H1 (cell line): ENCODE measurements at regions not wholly inside any gene's neighbourhood (a gene's known extent, or its start where the extent isn't known, plus 50 kb on each side); places are given as distances from the start of the nearest gene placed in this dataset.

Experiments
- BCL11A ChIP-seq, 2 experiments: IDR thresholded peaks; one replicate each; pipeline ENCODE4 v1.6.1; 2011; ENCODE audit warnings: low read depth in 2 of 2, low read length in 2 of 2, mild to moderate bottlenecking in 2 of 2
- BRCA1 ChIP-seq: IDR thresholded peaks from 2 replicates; pipeline ENCODE4 v1.6.1; 2012; ENCODE audit warnings: low read depth, low read length, improper control_type of control experiment
- CBX5 ChIP-seq: fragments of 300-800, 300-1000 bp; sonication (generic); IDR thresholded peaks from 2 replicates; pipeline ENCODE4 v1.7.1; 2016; ENCODE audit warnings: antibody characterized with exemption, low read length, low read depth
- CHD7 ChIP-seq: fragments of 300-600 bp; sonication (generic); IDR thresholded peaks from 2 replicates; pipeline ENCODE4 v1.7.1; 2012; ENCODE audit warnings: low read length, moderate library complexity, mild to moderate bottlenecking, inconsistent platforms; ENCODE audit not compliant: insufficient replicate concordance
- HDAC2 ChIP-seq, 2 experiments: fragments of 300-600 bp in 1 of 2; sonication (generic) in 1 of 2; IDR thresholded peaks; 2 replicates each; pipeline ENCODE4 v1.6.1; 2011 to 2012; ENCODE audit warnings: low read depth in 2 of 2, low read length in 2 of 2, mild to moderate bottlenecking in 2 of 2, moderate library complexity in 2 of 2, borderline replicate concordance in 1 of 2, inconsistent platforms in 1 of 2
- NANOG ChIP-seq: IDR thresholded peaks from 2 replicates; pipeline ENCODE4 v1.6.1; 2011; ENCODE audit warnings: low read length, low read depth, mild to moderate bottlenecking, inconsistent platforms; ENCODE audit not compliant: insufficient read depth, poor library complexity, severe bottlenecking
- SIN3A ChIP-seq, 2 experiments: IDR thresholded peaks in 1 of 2; conservative IDR thresholded peaks in 1 of 2; 2 replicates each; pipeline ENCODE4 v1.6.1; 2011 to 2012; ENCODE audit warnings: low read length in 2 of 2, improper control_type of control experiment in 1 of 2, low read depth in 1 of 2, mild to moderate bottlenecking in 1 of 2
- SP1 ChIP-seq: IDR thresholded peaks from 2 replicates; pipeline ENCODE4 v1.6.1; 2011; ENCODE audit warnings: low read depth, low read length
- TAF7 ChIP-seq: optimal IDR thresholded peaks from 2 replicates; pipeline ENCODE3; 2011; ENCODE audit warnings: low read depth, mild to moderate bottlenecking, inconsistent platforms, low read length, moderate library complexity, borderline replicate concordance
- TEAD4 ChIP-seq: IDR thresholded peaks from 2 replicates; pipeline ENCODE4 v1.6.1; 2012; ENCODE audit warnings: low read depth, low read length, inconsistent platforms, mixed read lengths
- ZNF274 ChIP-seq: IDR thresholded peaks from 2 replicates; pipeline ENCODE4 v1.7.0; 2012; ENCODE audit warnings: low read length, borderline replicate concordance; ENCODE audit errors: extremely low read depth

- TF ChIP-seq CHD7 (no peak), HDAC2 (IDR thresholded peaks at IDR 0.05; ENCODE audit: borderline replicate concordance in 1 of 2, low read depth in 2 of 2, low read length in 2 of 2) (no peak), TAF7 (no peak), SIN3A (conservative IDR thresholded peaks at IDR 0.05 in 1 of 2, IDR thresholded peaks at IDR 0.05 in 1 of 2; ENCODE audit: low read depth in 1 of 2, low read length in 2 of 2) (no peak), TEAD4 (no peak), ZNF274 (no peak), NANOG (no peak), SP1 (no peak), BCL11A (IDR thresholded peaks at IDR 0.05; ENCODE audit: low read depth in 2 of 2, low read length in 2 of 2) (no peak), CBX5 (no peak), BRCA1 (no peak)
These were observed 991.4 kb downstream of the ADGRL2 start (continued) for GRCh38 chr1:82792151-82792550.
